Ectodermal cell (in vitro differentiated cells): ENCODE measurements at regions not wholly inside any gene's neighbourhood (a gene's known extent, or its start where the extent isn't known, plus 50 kb on each side); places are given as distances from the start of the nearest gene placed in this dataset.
"Not testable (repeated sequence)": the region's sequence is repeated elsewhere in the genome, so short reads cannot be mapped to it uniquely, and the experiment has no call there.

Source experiments
- H3K27ac ChIP-seq: 2 replicates; pipeline ENCODE4 v1.7.0; 2013; ENCODE audit warnings: mild to moderate bottlenecking, low read depth, low read length; ENCODE audit not compliant: insufficient read depth, poor library complexity, severe bottlenecking
- H3K27me3 ChIP-seq: 2 replicates; pipeline ENCODE4 v1.7.0; 2013; ENCODE audit warnings: mild to moderate bottlenecking, low read length; ENCODE audit not compliant: insufficient read depth, control insufficient read depth, poor library complexity, severe bottlenecking
- H3K36me3 ChIP-seq: one replicate; pipeline ENCODE4 v1.7.0; 2013; ENCODE audit warnings: low read length; ENCODE audit not compliant: control insufficient read depth, insufficient read depth
- H3K4me1 ChIP-seq: one replicate; pipeline ENCODE4 v1.7.0; 2013; ENCODE audit warnings: low read length; ENCODE audit not compliant: control insufficient read depth, insufficient read depth
- H3K4me3 ChIP-seq: 2 replicates; pipeline ENCODE4 v1.7.0; 2013; ENCODE audit warnings: low read depth, low read length, control low read depth; ENCODE audit not compliant: insufficient read depth
- H3K9me3 ChIP-seq: 2 replicates; pipeline ENCODE4 v1.7.0; 2013; ENCODE audit warnings: mild to moderate bottlenecking, low read length, moderate library complexity; ENCODE audit not compliant: control insufficient read depth
- WGBS, 2 experiments: methylation state at CpG; one replicate each; pipeline ENCODE4 v1.1.7; 2013; ENCODE audit warnings: missing lambda C conversion rate in 2 of 2; 5-methylcytosine and 5-hydroxymethylcytosine counted together

DNA sequence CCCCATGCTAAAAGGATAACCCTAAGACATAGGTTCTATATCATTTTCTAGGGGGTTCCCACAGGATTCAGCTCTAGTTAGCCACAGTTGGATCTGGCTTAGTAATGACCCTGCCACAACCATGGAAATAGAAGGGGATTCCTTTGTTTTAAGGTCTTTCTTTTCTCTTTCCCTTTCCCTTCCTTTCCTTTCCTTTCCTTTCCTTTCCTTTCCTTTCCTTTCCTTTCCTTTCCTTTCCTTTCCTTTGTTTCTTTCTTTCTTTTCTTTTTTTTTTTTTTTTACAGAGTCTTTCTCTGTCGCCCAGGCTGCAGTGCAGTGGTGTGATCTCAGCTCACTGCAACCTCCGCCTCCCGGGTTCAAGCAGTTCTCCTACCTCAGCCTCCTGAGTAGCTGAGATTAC is 173.9 kb downstream of the UQCRFS1 start:
- not testable (repeated sequence) for H3K27ac ChIP-seq, H3K4me1 ChIP-seq, H3K9me3 ChIP-seq, H3K27me3 ChIP-seq, H3K4me3 ChIP-seq, H3K36me3 ChIP-seq
- WGBS, 2 experiments, result 91 to 99% methylated on average over 3 of the region's 3 CpGs

GRCh38 chr19:29031216-29031615 is 181.7 kb downstream of the UQCRFS1 start:
- Histone ChIP-seq H3K4me3 (no peak overlapping the region), H3K27ac (no peak overlapping the region), H3K36me3 (no peaks in the 10 kb centered on the region), H3K9me3 (no peaks in the 10 kb centered on the region), H3K27me3 (no peaks in the 10 kb centered on the region), H3K4me1 (no peaks in the 10 kb centered on the region)
- WGBS, 2 experiments, result 85 to 92% methylated on average over 1 of the region's 1 CpG

DNA sequence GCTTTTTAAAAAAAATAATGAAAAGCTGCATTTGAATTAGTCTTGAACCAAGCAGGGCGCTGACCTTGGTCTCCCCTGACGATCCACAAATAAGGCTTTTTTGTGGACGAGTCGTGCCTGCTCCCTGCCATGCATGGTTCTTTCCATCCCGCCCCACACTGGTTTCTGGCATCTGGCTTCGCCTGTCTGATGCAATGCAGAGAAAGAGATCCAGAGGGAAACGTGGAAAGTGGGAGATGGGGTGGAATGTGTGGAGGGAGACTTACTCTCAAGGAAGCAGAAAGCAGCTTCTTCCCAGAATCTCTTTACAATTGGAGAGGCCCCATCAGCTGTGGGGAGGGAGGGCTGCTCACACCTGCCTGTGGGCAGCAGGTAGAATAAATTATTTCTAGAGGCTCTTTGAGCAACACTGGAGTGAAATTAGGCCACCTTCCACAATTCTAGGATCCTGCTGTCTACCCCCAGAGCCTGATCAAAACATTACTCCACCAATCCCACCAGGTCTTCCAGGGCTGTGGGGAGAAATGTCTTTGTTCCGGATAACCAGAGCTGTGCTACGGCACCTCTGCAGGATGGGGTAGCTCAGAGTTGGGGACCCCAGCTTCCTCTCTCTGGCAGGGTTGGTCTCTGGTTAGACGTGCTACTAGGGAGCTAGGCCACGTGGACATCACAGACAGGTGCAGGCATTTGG is 183.5 kb downstream of the UQCRFS1 start:
- Histone ChIP-seq H3K27ac (no peak overlapping the region), H3K4me3 (no peak overlapping the region), H3K27me3 (no peaks in the 10 kb centered on the region), H3K9me3 (no peaks in the 10 kb centered on the region), H3K4me1 (no peaks in the 10 kb centered on the region), H3K36me3 (no peaks in the 10 kb centered on the region)
- WGBS, 2 experiments, result 89 to 91% methylated on average over 11 of the region's 11 CpGs

DNA sequence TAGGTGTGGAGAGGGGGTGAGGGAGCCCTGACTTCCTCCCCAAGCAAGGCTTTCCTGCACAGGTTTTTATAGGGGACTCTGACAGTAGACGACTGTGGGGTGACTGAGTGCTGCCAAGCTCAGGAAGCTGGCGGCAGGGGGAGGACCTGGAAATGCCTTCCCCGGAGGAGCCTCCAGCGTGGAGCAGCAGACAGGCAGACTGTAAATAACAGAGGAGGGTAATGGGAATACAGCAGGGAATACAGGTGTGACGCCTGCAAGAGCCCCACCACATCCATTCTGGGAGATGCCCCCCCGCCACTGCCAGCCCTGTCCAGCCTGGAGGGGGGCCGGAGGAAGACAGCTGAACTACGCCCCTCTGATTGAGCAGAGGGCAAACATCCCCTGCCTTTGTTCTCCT is 190.4 kb downstream of the UQCRFS1 start:
- Histone ChIP-seq H3K27me3 (no peaks in the 10 kb centered on the region), H3K4me1 (no peaks in the 10 kb centered on the region), H3K27ac (no peak overlapping the region), H3K36me3 (no peaks in the 10 kb centered on the region), H3K4me3 (no peak overlapping the region), H3K9me3 (no peaks in the 10 kb centered on the region)
- WGBS, 2 experiments, result 82 to 83% methylated on average over 8 of the region's 8 CpGs

DNA sequence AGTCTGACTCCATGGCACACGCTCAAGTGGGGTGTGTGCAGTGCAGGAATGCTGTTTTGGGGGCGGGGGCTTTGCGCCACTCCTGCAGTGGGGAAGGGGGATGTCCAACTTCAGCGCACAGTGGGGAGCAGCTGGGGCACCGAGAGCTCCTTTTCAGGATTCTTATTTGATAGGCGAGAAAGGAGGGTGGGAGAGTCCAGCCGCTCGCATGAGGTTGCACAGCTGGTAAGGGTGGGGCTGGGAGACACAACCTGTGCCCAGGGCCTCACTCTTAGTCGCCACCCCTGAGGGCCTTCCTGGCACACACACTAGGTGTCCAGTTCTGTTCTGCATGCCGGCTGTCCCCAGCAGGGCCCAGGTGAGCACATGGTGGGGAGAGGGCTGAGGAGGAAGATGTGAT is 190.8 kb downstream of the UQCRFS1 start:
- no peaks in the 10 kb centered on the region for H3K27me3 ChIP-seq
- H3K27ac ChIP-seq, result no peak overlapping the region
- 93 to 97% methylated on average over 10 of the region's 10 CpGs for WGBS, 2 experiments
- no peaks in the 10 kb centered on the region for H3K4me1 ChIP-seq
- no peaks in the 10 kb centered on the region for H3K36me3 ChIP-seq
- H3K9me3 ChIP-seq, result no peaks in the 10 kb centered on the region
- H3K4me3 ChIP-seq, result no peak overlapping the region

DNA sequence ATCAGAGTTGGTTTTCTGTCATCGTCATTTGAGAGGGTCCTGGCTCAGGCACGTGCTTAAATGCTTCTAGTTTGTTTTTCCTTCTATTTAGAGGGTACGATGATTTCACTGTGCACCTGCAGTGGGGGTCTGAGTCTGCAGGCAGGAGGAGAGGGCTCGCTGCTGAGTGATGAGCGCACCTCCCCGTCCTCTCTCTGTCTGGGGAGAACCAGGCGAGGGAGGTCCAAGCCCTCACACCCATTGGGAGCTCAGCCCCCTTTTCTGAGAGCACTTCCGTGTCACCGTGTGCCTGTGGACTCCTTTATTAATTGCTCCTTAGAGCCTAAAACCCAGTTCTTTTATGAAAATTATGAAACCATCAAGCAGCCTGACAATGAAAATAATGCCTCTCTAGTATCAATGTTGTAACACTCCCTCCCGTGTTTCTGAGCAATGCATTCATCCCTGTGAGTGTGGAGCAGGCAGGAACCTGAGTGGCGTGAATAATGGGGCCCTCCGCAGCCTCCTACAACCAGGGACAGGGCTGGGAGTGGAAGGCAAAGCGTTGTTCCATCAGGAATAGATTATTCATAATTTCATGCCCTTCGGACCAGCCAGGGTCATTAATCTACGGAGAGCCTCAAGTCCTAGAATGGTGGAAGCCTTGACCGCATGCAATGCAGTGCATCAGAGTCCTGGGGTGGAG is 191.6 kb downstream of the UQCRFS1 start:
- WGBS, 2 experiments, result 90% methylated on average over 16 of the region's 16 CpGs
- Histone ChIP-seq H3K27ac (no peak overlapping the region), H3K9me3 (no peaks in the 10 kb centered on the region), H3K36me3 (no peaks in the 10 kb centered on the region), H3K4me1 (no peaks in the 10 kb centered on the region), H3K4me3 (no peak overlapping the region), H3K27me3 (peaks cover 4% of the 10 kb centered on the region)

- H3K36me3 ChIP-seq, result no peaks in the 10 kb centered on the region
- WGBS, 2 experiments, result 95% methylated on average over 14 of the region's 14 CpGs
- H3K27ac ChIP-seq, result no peak overlapping the region
- no peaks in the 10 kb centered on the region for H3K4me1 ChIP-seq
- H3K9me3 ChIP-seq, result no peaks in the 10 kb centered on the region
- H3K27me3 ChIP-seq, result peaks cover 12% of the 10 kb centered on the region
- H3K4me3 ChIP-seq, result no peak overlapping the region
Measured at GRCh38 chr19:29019403-29019802, 193.5 kb downstream of the UQCRFS1 start.

DNA sequence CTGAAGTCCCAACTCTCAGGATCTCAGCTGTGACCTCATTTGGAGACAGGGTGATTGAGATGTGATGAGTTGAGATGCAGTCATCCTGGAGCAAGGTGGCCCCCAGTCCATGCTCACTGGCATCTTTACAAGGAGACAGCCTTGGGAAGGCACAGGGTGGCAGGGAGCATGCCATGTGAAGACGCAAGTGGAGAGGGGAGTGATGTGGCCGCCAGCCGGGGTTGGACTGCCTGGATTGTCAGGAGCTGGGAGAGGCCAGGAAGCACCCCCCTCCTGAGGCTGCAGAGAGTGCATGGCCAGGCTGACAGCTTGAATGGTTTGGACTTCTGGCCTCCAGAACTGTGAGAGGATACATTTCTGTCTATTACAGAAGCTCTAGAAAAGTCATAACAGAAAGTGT is 194.4 kb downstream of the UQCRFS1 start:
- no peaks in the 10 kb centered on the region for H3K9me3 ChIP-seq
- no peak overlapping the region for H3K27ac ChIP-seq
- no peaks in the 10 kb centered on the region for H3K36me3 ChIP-seq
- no peak overlapping the region for H3K4me3 ChIP-seq
- H3K4me1 ChIP-seq, result peaks cover 2% of the 10 kb centered on the region
- 89 to 96% methylated on average over 3 of the region's 3 CpGs for WGBS, 2 experiments
- peaks cover 12% of the 10 kb centered on the region for H3K27me3 ChIP-seq

DNA sequence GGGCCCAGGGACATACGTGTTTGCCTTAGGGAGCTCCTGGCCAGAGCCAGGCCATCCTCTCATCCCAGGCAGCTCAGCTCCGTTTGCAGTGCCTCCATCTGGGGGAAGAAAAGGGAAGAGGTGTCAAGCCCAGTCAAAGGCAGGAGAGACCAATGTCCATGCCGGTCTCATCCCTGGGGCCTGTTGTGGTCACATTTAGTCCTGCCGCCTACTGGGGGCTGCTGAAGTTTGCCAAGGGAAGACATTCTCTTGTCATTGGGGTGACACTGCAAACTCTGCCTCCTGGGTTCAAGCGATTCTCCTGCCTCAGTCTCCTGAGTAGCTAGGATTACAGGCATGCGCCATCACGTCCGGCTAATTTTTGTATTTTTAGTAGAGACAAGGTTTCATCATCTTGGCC is 195.2 kb downstream of the UQCRFS1 start:
- H3K9me3 ChIP-seq, result no peaks in the 10 kb centered on the region
- 84 to 93% methylated on average over 8 of the region's 8 CpGs for WGBS, 2 experiments
- H3K4me3 ChIP-seq, result no peak overlapping the region
- H3K36me3 ChIP-seq, result no peaks in the 10 kb centered on the region
- H3K4me1 ChIP-seq, result peaks cover 9% of the 10 kb centered on the region
- H3K27ac ChIP-seq, result no peak overlapping the region
- peaks cover 12% of the 10 kb centered on the region for H3K27me3 ChIP-seq

DNA sequence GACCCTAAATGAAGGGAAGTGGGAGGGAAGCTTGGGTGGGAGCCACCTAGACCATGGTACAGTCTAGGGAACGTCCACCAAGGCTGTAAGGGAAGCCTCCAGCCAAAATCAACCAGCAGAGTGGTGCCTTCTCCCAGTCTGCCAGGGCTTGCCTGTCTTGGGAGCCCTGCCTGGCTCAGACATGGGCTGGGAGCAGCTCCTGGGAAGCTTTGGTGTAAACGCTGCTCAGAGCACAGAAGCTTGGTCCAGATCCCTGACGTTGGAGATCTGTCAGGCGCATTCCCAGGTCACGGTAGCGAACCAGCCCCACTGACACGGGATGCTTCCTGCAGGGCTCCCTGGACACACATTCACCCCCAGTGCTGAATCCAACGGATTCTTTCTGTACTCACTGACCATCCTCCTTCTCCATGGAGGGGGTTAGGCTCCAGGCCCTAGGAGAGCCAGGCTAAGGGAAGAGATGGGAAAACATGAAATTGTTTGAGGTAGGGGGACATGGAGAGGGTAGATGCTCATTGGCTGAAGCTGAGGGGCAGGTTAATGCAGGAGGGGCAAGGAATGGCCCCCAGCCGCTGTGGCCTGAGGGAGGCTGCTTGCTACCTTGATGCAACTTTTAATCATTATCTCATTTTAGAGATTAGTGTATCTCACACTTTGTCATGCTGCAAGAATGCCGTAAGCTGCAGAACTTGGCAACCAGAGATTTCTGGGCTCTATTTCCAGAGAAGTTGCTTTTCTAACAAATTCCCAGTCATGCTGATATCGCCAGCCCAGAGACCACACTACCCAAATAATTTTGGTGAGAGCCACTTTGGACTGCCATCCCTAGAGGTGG is 195.8 kb downstream of the UQCRFS1 start:
- peaks cover 14% of the 10 kb centered on the region for H3K4me1 ChIP-seq
- H3K27ac ChIP-seq, result no peak overlapping the region
- no peaks in the 10 kb centered on the region for H3K9me3 ChIP-seq
- H3K36me3 ChIP-seq, result no peaks in the 10 kb centered on the region
- H3K27me3 ChIP-seq, result peaks cover 12% of the 10 kb centered on the region
- H3K4me3 ChIP-seq, result no peak overlapping the region
- 78 to 83% methylated on average over 11 of the region's 11 CpGs for WGBS, 2 experiments
